ENCODE measurements at regions not wholly inside any gene's neighbourhood (a gene's known extent, or its start where the extent isn't known, plus 50 kb on each side); places are given as distances from the start of the nearest gene placed in this dataset.

DNA sequence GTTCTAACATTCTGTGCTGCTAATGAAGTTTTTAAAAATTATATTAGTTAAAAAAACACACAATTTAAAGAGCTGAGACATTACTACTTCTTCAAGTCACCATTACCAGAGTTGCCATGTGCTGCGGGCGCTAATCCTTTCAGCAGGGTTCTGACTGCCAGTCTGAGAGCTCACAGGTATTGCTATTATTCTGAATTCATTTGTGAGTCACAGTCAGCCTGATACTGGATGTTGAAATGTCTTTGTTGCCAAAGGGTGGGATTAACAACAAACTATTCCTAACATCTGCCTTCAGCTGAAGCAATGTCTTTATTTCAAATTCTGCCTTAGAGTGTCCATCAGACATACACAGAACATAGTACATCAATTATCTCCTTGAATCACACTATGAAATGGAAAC lies 197.1 kb upstream of the FGF13 start:
- TF ChIP-seq EZH2 (IDR thresholded peaks at IDR 0.05; ENCODE audit: insufficient read depth, poor library complexity, severe bottlenecking) (no peak), EZH2phosphoT487 (IDR thresholded peaks at IDR 0.05; ENCODE audit: insufficient read depth, low read depth) (no peak)
